H4 (cell line): ENCODE measurements at regions not wholly inside any gene's neighbourhood (a gene's known extent, or its start where the extent isn't known, plus 50 kb on each side); places are given as distances from the start of the nearest gene placed in this dataset.
"Not testable (repeated sequence)": the region's sequence is repeated elsewhere in the genome, so short reads cannot be mapped to it uniquely, and the experiment has no call there.

Experiments
- DNase-seq: peaks from one replicate; pipeline ENCODE4 v3.0.0-alpha.2; 2015; ENCODE audit warnings: low spot score

DNA sequence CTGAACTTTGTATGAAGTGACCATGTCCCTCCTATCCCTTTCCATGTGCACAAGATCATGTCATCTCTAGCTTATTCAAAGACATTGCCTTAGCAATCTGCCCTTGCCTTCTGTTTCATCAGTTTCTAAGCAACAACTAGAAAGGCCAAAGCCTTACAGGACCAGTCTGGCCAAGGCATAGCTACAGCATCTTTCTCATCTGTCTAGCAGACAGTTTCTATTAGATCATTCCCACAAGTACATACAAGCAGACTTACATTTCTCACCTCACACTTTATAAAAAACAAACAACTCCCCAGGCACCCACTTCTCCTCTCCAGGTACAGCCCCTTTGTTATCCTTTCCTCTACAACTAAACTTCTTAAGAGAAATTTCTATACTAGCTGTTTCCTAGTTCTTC, 188.7 kb upstream of the AADAT start:
- no peak for DNase-seq

- DNase-seq = no peak
Observed at GRCh38 chr4:170274616-170275015, 184.9 kb upstream of the AADAT start.

DNA sequence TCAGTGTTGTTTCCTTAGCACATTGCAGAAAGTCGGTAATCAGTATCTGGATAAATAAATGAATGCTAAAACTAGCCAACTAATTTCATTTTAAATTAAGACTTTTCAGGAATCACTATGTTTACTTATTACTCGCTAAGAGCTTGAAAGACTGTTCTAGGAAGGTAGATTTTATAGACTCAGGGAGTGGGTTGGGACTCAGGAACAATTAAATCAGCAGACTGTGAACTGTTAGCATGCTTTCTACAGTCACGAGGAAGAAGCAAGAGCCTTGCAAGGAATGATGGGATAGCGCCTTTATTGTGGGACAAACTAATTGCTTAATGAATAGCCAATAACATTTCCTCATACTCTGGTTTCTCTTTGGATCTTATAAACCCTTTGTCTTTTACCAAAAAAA, 183.2 kb upstream of the AADAT start:
- no peak for DNase-seq

GRCh38 chr4:170271723-170272122, 182.0 kb upstream of the AADAT start:
- DNase-seq = peak; percentile 49

DNA sequence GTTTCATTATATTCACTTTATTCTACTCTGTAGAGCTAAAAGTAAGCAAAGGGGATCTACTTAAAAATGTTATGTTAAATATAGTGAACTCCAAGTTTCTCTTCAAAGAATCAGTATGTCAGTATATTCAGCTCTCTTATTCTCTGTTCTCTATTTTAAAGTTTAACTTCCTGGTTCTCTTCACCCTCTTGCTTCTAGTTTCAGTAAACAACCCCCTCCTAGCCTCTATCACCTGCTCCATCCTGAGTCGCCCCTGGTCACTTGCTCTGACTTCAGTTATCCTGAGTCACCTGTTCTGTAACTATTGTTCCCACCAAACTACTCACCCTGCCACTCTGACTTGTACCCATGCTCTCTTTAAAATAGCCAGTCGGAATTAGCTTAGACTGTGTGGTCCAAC, 180.9 kb upstream of the AADAT start:
- no peak for DNase-seq

DNA sequence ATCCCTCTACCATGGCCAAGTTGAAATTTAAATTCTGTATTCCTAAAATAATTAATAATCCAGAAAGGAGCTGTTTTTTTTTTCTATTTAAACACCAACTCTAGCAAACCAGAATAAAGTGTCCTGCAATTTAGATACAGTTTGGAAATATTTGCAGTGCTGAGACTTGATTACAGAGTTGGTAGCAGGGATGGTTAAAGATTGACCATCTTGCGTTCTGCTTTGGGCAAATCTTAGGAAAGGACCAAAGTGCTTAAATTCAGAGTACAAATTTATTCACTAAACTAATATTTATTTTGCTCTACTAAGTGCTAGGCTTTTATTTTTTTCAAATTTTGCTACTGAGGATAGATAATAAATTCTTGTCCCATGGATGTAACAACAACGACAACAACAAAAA, 180.2 kb upstream of the AADAT start:
- DNase-seq = no peak

- DNase-seq = peak; percentile 93
Observed at GRCh38 chr4:170259631-170260153, 169.9 kb upstream of the AADAT start.

GRCh38 chr4:170256807-170257206, 167.1 kb upstream of the AADAT start:
- no peak for DNase-seq

GRCh38 chr4:170248576-170248975, 158.8 kb upstream of the AADAT start:
- no peak for DNase-seq

DNA sequence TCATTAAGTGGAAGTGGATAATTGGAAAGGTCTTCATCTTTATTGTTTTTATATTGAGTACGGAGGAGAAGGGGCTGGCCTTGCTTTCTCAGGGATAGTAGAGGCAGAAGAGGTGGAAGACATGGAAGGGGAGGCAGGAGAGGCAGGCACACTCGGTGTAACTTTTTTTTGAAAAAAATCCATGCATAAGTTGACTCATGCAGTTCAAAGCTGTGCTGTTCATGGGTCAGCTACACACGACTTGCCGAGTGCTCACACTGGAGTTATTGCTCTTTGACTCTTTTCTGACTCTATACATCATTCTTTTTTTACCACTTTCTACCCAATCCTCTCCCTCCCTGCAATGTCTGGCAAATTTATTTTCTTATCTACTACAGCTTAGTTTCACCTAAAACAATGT, 158.3 kb upstream of the AADAT start:
- no peak for DNase-seq

- no peak for DNase-seq
Observed at GRCh38 chr4:170247596-170247995, 157.8 kb upstream of the AADAT start.

DNA sequence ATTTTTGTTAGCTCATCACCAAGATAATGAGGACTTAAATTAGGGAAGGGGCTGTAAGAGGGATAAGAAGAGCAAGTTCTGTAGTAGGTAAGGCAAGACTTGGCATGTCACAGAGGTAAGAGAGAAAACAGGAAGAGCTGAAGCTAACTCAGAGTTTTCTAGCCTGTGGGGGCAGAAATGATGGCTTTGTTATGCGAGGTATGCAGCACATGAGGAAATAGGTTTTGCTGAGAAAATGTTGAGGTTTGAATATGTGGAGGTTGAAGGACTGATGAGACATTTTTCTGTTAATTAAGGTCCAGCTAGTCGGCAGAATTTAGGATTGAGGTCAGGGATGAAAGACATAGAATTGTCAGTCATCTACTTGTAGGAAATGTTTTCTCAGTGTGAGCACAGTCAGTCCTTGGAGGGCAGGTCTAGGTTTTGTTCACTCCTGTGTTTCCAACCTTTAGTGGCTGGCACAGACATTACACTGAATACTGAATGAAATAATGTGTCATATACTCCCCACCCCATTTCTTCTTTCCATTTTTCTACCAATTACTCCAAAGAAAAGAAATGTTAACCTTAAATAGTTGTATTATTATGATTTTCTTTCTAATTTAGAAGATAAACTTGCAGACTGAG, 154.0 kb upstream of the AADAT start:
- no peak for DNase-seq

DNA sequence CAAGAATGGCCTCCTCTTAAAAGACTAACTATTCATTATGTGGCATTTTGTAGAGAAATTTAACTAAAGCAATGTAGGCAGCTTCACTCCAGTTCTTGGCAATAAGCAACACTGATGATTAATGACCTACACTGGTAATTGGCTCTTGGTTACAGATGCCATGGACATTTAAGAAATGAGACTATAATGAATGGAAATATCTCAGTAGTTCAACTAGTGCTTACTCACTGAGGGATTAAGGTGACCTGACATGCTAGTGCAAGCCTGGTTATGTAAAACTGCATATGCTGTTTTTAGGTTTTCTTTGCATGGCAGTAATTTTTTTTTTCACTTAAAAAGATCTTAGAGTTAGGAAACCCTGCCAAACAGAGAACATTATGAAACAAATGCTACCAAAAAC, 152.7 kb upstream of the AADAT start:
- DNase-seq = no peak

- no peak for DNase-seq
Observed at GRCh38 chr4:170234800-170235199, 145.0 kb upstream of the AADAT start.

DNA sequence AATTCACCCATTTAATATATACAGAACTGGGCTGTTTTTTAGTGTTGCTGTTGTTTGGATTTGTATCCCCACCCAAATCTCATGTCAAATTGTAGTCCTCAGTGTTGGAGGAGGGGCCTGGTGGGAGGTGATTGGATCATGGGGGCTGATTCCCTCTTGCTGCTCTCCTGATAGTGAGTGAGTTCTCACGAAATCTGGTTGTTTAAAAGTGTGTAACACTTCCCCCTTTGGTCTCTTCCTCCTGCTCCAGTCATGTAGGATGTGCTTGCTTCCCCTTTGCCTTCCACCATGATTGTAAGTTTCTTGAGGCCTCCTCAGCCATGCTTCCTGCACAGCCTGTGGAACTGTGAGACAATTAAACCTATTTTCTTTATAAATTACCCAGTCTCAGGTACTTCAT, 141.6 kb upstream of the AADAT start:
- DNase-seq = no peak

DNA sequence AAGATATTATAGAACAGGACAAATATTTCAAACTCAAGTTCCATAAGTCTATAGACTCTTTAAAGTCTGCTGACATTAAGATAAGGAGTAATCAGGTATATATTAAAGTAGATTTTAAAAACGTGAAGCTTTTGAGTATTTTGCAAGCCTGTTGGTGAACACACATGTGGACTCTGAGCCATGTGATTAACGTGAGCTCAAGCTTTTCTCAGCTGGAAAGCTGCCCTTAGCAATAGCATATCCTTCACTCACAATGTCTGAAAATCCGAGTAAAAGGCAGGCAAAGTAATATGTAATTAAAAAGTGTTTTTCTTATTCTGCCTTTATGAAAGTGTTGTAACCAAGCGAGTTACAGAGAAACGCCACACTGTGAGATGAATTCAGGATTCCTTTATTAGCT, 140.5 kb upstream of the AADAT start:
- no peak for DNase-seq

GRCh38 chr4:170229006-170229405, 139.2 kb upstream of the AADAT start:
- DNase-seq = no peak

- no peak for DNase-seq
Observed at GRCh38 chr4:170227928-170228327, 138.2 kb upstream of the AADAT start.

GRCh38 chr4:170226288-170226687, 136.5 kb upstream of the AADAT start:
- DNase-seq = no peak

- DNase-seq = no peak
Observed at GRCh38 chr4:170214731-170215130, 125.0 kb upstream of the AADAT start.

GRCh38 chr4:170214101-170214500, 124.3 kb upstream of the AADAT start:
- no peak for DNase-seq

- no peak for DNase-seq
Observed at GRCh38 chr4:170202721-170203120, 113.0 kb upstream of the AADAT start.

GRCh38 chr4:170198747-170199146, 109.0 kb upstream of the AADAT start:
- peak; percentile 13 for DNase-seq

- DNase-seq = not testable (repeated sequence)
Observed at GRCh38 chr4:170194794-170195193, 105.0 kb upstream of the AADAT start.
